CD14-positive monocyte (primary cell): ENCODE measurements at regions not wholly inside any gene's neighbourhood (a gene's known extent, or its start where the extent isn't known, plus 50 kb on each side); places are given as distances from the start of the nearest gene placed in this dataset.

Experiments used
- DNase-seq, 3 donors: peaks; one replicate each; pipeline ENCODE4 v3.0.0-alpha.2; 2011 to 2022
- H2AFZ ChIP-seq: 2 replicates; pipeline ENCODE4 v1.6.0; 2012; ENCODE audit warnings: mild to moderate bottlenecking, low read depth, low read length, inconsistent platforms; ENCODE audit not compliant: insufficient read depth, poor library complexity, severe bottlenecking
- H3K27ac ChIP-seq, 2 donors: 1 replicate in 1 of 2; 2 replicates in 1 of 2; pipeline ENCODE4 v1.5.1; 2012 to 2013; ENCODE audit warnings: low read length in 2 of 2, control low read depth in 1 of 2, inconsistent platforms in 1 of 2, low read depth in 1 of 2, mild to moderate bottlenecking in 1 of 2
- H3K27me3 ChIP-seq, 2 donors: one replicate each; pipeline versions ENCODE4 v1.6.0 to v1.6.1; 2011 to 2013; ENCODE audit warnings: low read length in 2 of 2; ENCODE audit not compliant: control insufficient read depth in 2 of 2, insufficient read depth in 2 of 2
- H3K36me3 ChIP-seq, 2 donors: replicated peaks in 1 of 2; 1 replicate in 1 of 2; 2 replicates in 1 of 2; pipeline versions ENCODE4 v1.5.1 to v1.6.1; 2012 to 2013; ENCODE audit warnings: low read length in 2 of 2, control low read depth in 1 of 2, inconsistent platforms in 1 of 2, mild to moderate bottlenecking in 1 of 2; ENCODE audit not compliant: insufficient read depth in 2 of 2, control insufficient read depth in 1 of 2
- H3K4me1 ChIP-seq, 2 donors: 1 replicate in 1 of 2; 2 replicates in 1 of 2; pipeline versions ENCODE4 v1.5.1 to v1.6.1; 2012 to 2013; ENCODE audit warnings: low read length in 2 of 2, control low read depth in 1 of 2, inconsistent platforms in 1 of 2, mild to moderate bottlenecking in 1 of 2, moderate library complexity in 1 of 2; ENCODE audit not compliant: insufficient read depth in 2 of 2, control insufficient read depth in 1 of 2
- H3K4me2 ChIP-seq: replicated peaks from 2 replicates; pipeline ENCODE3; 2012; ENCODE audit warnings: low read length, moderate library complexity, mild to moderate bottlenecking; ENCODE audit not compliant: poor library complexity, severe bottlenecking; ENCODE audit errors: extremely low read depth
- H3K4me3 ChIP-seq, 3 experiments: fragments of 200-600 bp in 1 of 3; sonication (generic) in 1 of 3; replicated peaks in 1 of 3; 1 replicate in 2 of 3; 2 replicates in 1 of 3; pipeline ENCODE4 v1.5.1; 2011 to 2013; ENCODE audit warnings: low read length in 3 of 3, mild to moderate bottlenecking in 3 of 3, control low read depth in 2 of 3, low read depth in 2 of 3, inconsistent platforms in 1 of 3, moderate library complexity in 1 of 3
- H3K79me2 ChIP-seq: 2 replicates; pipeline ENCODE4 v1.6.0; 2012; ENCODE audit warnings: mild to moderate bottlenecking, control low read depth, inconsistent platforms, low read length, moderate library complexity; ENCODE audit not compliant: insufficient read depth
- H3K9ac ChIP-seq: 2 replicates; pipeline ENCODE4 v1.6.0; 2017; ENCODE audit warnings: low read length, mild to moderate bottlenecking; ENCODE audit not compliant: insufficient read depth, poor library complexity, severe bottlenecking
- H3K9me3 ChIP-seq, 2 donors: replicated peaks in 1 of 2; 1 replicate in 1 of 2; 2 replicates in 1 of 2; pipeline versions ENCODE4 v1.5.1 to v1.6.1; 2012 to 2013; ENCODE audit warnings: low read length in 2 of 2, control low read depth in 1 of 2; ENCODE audit not compliant: control insufficient read depth in 1 of 2, insufficient read depth in 1 of 2
- H4K20me1 ChIP-seq: 2 replicates; pipeline ENCODE4 v1.6.0; 2012; ENCODE audit warnings: mild to moderate bottlenecking, low read length, control low read depth, moderate library complexity; ENCODE audit not compliant: insufficient read depth
- H3K27ac Mint-ChIP-seq, 7 donors: one replicate each; pipeline ENCODE4 v1.8.0; 2020; ENCODE audit warnings: mild to moderate bottlenecking in 7 of 7, mixed read lengths in 7 of 7, moderate library complexity in 6 of 7, inconsistent platforms in 2 of 7
- H3K27me3 Mint-ChIP-seq, 3 donors: one replicate each; pipeline ENCODE4 v1.8.0; 2021 to 2022; ENCODE audit warnings: low read depth in 3 of 3, mild to moderate bottlenecking in 3 of 3, mixed read lengths in 3 of 3, moderate library complexity in 3 of 3, inconsistent platforms in 1 of 3
- H3K36me3 Mint-ChIP-seq, 2 donors: one replicate each; pipeline ENCODE4 v1.8.0; 2020; ENCODE audit warnings: mixed read lengths in 2 of 2, inconsistent platforms in 1 of 2, mild to moderate bottlenecking in 1 of 2
- H3K4me1 Mint-ChIP-seq: one replicate; pipeline ENCODE4 v1.8.0; 2020; ENCODE audit warnings: mild to moderate bottlenecking, mixed read lengths
- H3K4me3 Mint-ChIP-seq, 2 donors: one replicate each; pipeline ENCODE4 v1.8.0; 2020; ENCODE audit warnings: mild to moderate bottlenecking in 2 of 2, mixed read lengths in 2 of 2, moderate library complexity in 1 of 2
- H3K9me3 Mint-ChIP-seq, 7 donors: one replicate each; pipeline ENCODE4 v1.8.0; 2020 to 2022; ENCODE audit warnings: mixed read lengths in 7 of 7, mild to moderate bottlenecking in 6 of 7, moderate library complexity in 6 of 7, inconsistent platforms in 2 of 7
- CTCF ChIP-seq: fragments of 200-600 bp; IDR thresholded peaks from one replicate; pipeline ENCODE4 v1.8.0; 2022; ENCODE audit warnings: antibody characterized with exemption, mild to moderate bottlenecking
- WGBS: methylation state at CpG from one replicate; pipeline ENCODE4 v1.1.5; 2013; ENCODE audit warnings: missing lambda C conversion rate; ENCODE audit not compliant: insufficient coverage; 5-methylcytosine and 5-hydroxymethylcytosine counted together
- intact Hi-C, 2 donors: fragments of 100-400 bp; cut with micrococcal nuclease; formaldehyde crosslinking; loops; one replicate each; pipeline versions ENCODE4 v1.15.0 to v1.15.1; 2023

DNA sequence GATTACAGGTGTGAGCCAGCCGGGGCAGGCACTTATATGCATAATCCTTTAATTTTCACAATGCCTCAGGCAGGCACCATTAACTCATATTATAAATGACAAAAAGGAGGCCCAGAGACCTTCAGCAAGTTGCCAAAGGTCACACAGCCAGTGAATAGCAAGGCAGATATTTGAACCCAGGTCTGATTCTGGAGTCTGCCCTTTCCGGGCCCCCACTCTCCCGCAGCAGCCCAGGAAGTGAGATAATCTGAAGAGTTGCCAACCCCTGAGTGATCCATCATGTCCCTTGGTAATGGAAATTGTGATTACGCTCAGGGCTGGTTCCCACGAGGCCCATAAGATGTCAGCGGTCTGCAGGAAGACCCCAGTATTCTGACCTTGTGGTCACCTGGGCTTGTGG lies 95.3 kb upstream of the MED13L start:
- Histone ChIP-seq H3K36me3 (no peaks in the 10 kb centered on the region), H3K4me1 (no peaks in the 10 kb centered on the region), H3K9me3 (no peaks in the 10 kb centered on the region), H3K9ac (no peak overlapping the region), H3K27ac (no peak overlapping the region), H2AFZ (no peak overlapping the region), H3K79me2 (no peaks in the 10 kb centered on the region), H3K4me2 (no peak overlapping the region), H3K27me3 (no peaks in the 10 kb centered on the region), H3K4me3 (no peak overlapping the region), H4K20me1 (no peaks in the 10 kb centered on the region)
- DNase-seq, result no peak
- 89% methylated on average over 5 of the region's 6 CpGs for WGBS
- intact Hi-C loops, result no loop called here
- H3K4me1 Mint-ChIP-seq, result peaks cover 2% of the 10 kb centered on the region
- H3K36me3 Mint-ChIP-seq, result no peaks in the 10 kb centered on the region
- TF ChIP-seq CTCF, result no peak
- no peak overlapping the region for H3K4me3 Mint-ChIP-seq
- H3K9me3 Mint-ChIP-seq, result peaks cover 0 to 8% (median 0%) of the 10 kb centered on the region in 7 donors
- peaks cover 3% of the 10 kb centered on the region in 3 donors for H3K27me3 Mint-ChIP-seq
- H3K27ac Mint-ChIP-seq, result peak overlapping the region in 1 of 7 donors; percentile 0

GRCh38 chr12:116373572-116374206 lies 96.2 kb upstream of the MED13L start:
- intact Hi-C loops, result no loop called here
- H3K9ac ChIP-seq, result no peak overlapping the region
- H3K4me1 Mint-ChIP-seq, result peaks cover 2% of the 10 kb centered on the region
- no peak overlapping the region for H3K4me2 ChIP-seq
- WGBS, result 70% methylated on average over 12 of the region's 12 CpGs
- H3K27ac ChIP-seq, result no peak overlapping the region
- H3K36me3 ChIP-seq, result no peaks in the 10 kb centered on the region
- H3K36me3 Mint-ChIP-seq, result no peaks in the 10 kb centered on the region
- TF ChIP-seq CTCF, result no peak
- H3K79me2 ChIP-seq, result no peaks in the 10 kb centered on the region
- peaks cover 0 to 8% (median 0%) of the 10 kb centered on the region in 7 donors for H3K9me3 Mint-ChIP-seq
- H2AFZ ChIP-seq, result no peak overlapping the region
- no peak overlapping the region for H3K4me3 Mint-ChIP-seq
- peaks cover 1 to 3% (median 2%) of the 10 kb centered on the region in 3 donors for H3K27me3 Mint-ChIP-seq
- peak overlapping the region in 1 of 7 donors; percentile 9 for H3K27ac Mint-ChIP-seq
- no peaks in the 10 kb centered on the region for H3K27me3 ChIP-seq
- DNase-seq, result no peak
- H3K4me1 ChIP-seq, result no peaks in the 10 kb centered on the region
- H4K20me1 ChIP-seq, result no peaks in the 10 kb centered on the region
- no peak overlapping the region for H3K4me3 ChIP-seq
- no peaks in the 10 kb centered on the region for H3K9me3 ChIP-seq
